B cell (primary cell): ENCODE measurements at regions not wholly inside any gene's neighbourhood (a gene's known extent, or its start where the extent isn't known, plus 50 kb on each side); places are given as distances from the start of the nearest gene placed in this dataset.

Experiments
- ATAC-seq: fragments of 200-7000 bp; cut with Tn5 transposase; one replicate; pipeline ENCODE4 v1.10.0; 2021; ENCODE audit warnings: low read depth, mild to moderate bottlenecking, moderate number of reproducible peaks, moderate library complexity
- CTCF ChIA-PET: fragments of 350-600 bp; sonication (Branson Sonifier 250); formaldehyde crosslinking; loops from one replicate; lab custom pipeline; 2021; ENCODE audit warnings: antibody characterized with exemption, inconsistent platforms; lab: Charles Lee
- POLR2A ChIA-PET: fragments of 350-600 bp; sonication (Branson Sonifier 250); formaldehyde crosslinking; loops from one replicate; lab custom pipeline; 2021; ENCODE audit warnings: antibody characterized with exemption; lab: Charles Lee
- DNase-seq: peaks from one replicate; pipeline ENCODE4 v3.0.0; 2013
- H2AFZ ChIP-seq: 2 replicates; pipeline ENCODE4 v1.6.1; 2012; ENCODE audit warnings: mild to moderate bottlenecking, low read depth, low read length; ENCODE audit not compliant: insufficient read depth, poor library complexity, severe bottlenecking
- H3K27ac ChIP-seq, 2 donors: 1 replicate in 1 of 2; 2 replicates in 1 of 2; pipeline ENCODE4 v1.5.1; 2012 to 2013; ENCODE audit warnings: low read length in 2 of 2, mild to moderate bottlenecking in 2 of 2, moderate library complexity in 1 of 2
- H3K27me3 ChIP-seq, 4 experiments: fragments of 200-600 bp in 1 of 4; sonication (generic) in 1 of 4; replicated peaks in 1 of 4; 1 replicate in 2 of 4; 2 replicates in 2 of 4; pipeline versions ENCODE4 v1.6.1 to v1.7.0; 2013 to 2016; ENCODE audit warnings: low read length in 3 of 4, mild to moderate bottlenecking in 2 of 4, mixed read lengths in 1 of 4, moderate library complexity in 1 of 4; ENCODE audit not compliant: insufficient read depth in 4 of 4, control insufficient read depth in 3 of 4; ENCODE audit errors: control extremely low read depth in 1 of 4
- H3K36me3 ChIP-seq, 2 experiments: replicated peaks in 1 of 2; 1 replicate in 1 of 2; 2 replicates in 1 of 2; pipeline versions ENCODE4 v1.6.1 to v1.7.1; 2013; ENCODE audit warnings: low read length in 1 of 2; ENCODE audit not compliant: insufficient read depth in 2 of 2, control insufficient read depth in 1 of 2; ENCODE audit errors: control extremely low read depth in 1 of 2, extremely low read depth in 1 of 2
- H3K4me1 ChIP-seq, 2 donors: fragments of 200-600 bp in 1 of 2; sonication (generic) in 1 of 2; 1 replicate in 1 of 2; 2 replicates in 1 of 2; pipeline versions ENCODE4 v1.5.1 to v1.6.1; 2013 to 2017; ENCODE audit warnings: low read length in 2 of 2; ENCODE audit not compliant: control insufficient read depth in 2 of 2, insufficient read depth in 2 of 2
- H3K4me2 ChIP-seq: replicated peaks from 2 replicates; pipeline ENCODE3; 2012; ENCODE audit warnings: mild to moderate bottlenecking, low read depth, low read length; ENCODE audit not compliant: poor library complexity, severe bottlenecking
- H3K4me3 ChIP-seq, 5 experiments: fragments of 200-600 bp in 1 of 5; sonication (generic) in 1 of 5; 1 replicate in 3 of 5; 2 replicates in 2 of 5; pipeline versions ENCODE4 v1.5.1 to v1.7.0; 2011 to 2016; ENCODE audit warnings: low read length in 4 of 5, mild to moderate bottlenecking in 4 of 5, low read depth in 2 of 5, control low read depth in 1 of 5, moderate library complexity in 1 of 5; ENCODE audit not compliant: insufficient read depth in 1 of 5; ENCODE audit errors: control extremely low read depth in 1 of 5, extremely low read depth in 1 of 5
- H3K79me2 ChIP-seq: fragments of 200-600 bp; sonication (generic); one replicate; pipeline ENCODE4 v1.6.0; 2016; ENCODE audit warnings: low read length; ENCODE audit not compliant: control insufficient read depth, insufficient read depth
- H3K9ac ChIP-seq: fragments of 200-600 bp; sonication (generic); 2 replicates; pipeline ENCODE4 v1.6.1; 2017; ENCODE audit warnings: mild to moderate bottlenecking, low read length, moderate library complexity
- H3K9me3 ChIP-seq, 3 donors: one replicate each; pipeline versions ENCODE4 v1.6.1 to v1.7.1; 2013; ENCODE audit warnings: low read length in 2 of 3; ENCODE audit not compliant: control insufficient read depth in 2 of 3, insufficient read depth in 1 of 3; ENCODE audit errors: control extremely low read depth in 1 of 3
- H4K20me1 ChIP-seq: 2 replicates; pipeline ENCODE4 v1.6.0; 2012; ENCODE audit warnings: mild to moderate bottlenecking, low read length; ENCODE audit not compliant: insufficient read depth, control insufficient read depth, poor library complexity, severe bottlenecking
- H3K27ac Mint-ChIP-seq: one replicate; pipeline ENCODE4 v1.8.0; 2021; ENCODE audit warnings: mixed read lengths
- H3K27me3 Mint-ChIP-seq: one replicate; pipeline ENCODE4 v1.8.0; 2021; ENCODE audit warnings: mixed read lengths
- H3K4me1 Mint-ChIP-seq: one replicate; pipeline ENCODE4 v1.8.0; 2021; ENCODE audit warnings: mixed read lengths
- H3K4me3 Mint-ChIP-seq: one replicate; pipeline ENCODE4 v1.8.0; 2021; ENCODE audit warnings: mixed read lengths
- H3K9me3 Mint-ChIP-seq: one replicate; pipeline ENCODE4 v1.8.0; 2022; ENCODE audit warnings: mixed read lengths; ENCODE audit not compliant: insufficient read depth
- EZH2 ChIP-seq: IDR thresholded peaks from 2 replicates; pipeline ENCODE4 v1.6.1; 2012; ENCODE audit warnings: borderline replicate concordance, low read depth, mild to moderate bottlenecking, moderate library complexity, low read length; ENCODE audit not compliant: insufficient read depth, poor library complexity, severe bottlenecking
- WGBS: methylation state at CpG from one replicate; pipeline ENCODE4 v1.1.5; 2013; ENCODE audit warnings: missing lambda C conversion rate; ENCODE audit not compliant: insufficient coverage; 5-methylcytosine and 5-hydroxymethylcytosine counted together
- intact Hi-C: fragments of 100-400 bp; cut with micrococcal nuclease; formaldehyde crosslinking; loops from one replicate; pipeline ENCODE4 v1.10.0; 2022
- TF ChIP-seq, protein P1 (sequence below): fragments of 200-600 bp; IDR thresholded peaks from one replicate; pipeline ENCODE4 v1.8.0; 2022; ENCODE audit warnings: antibody characterized with exemption, mild to moderate bottlenecking

DNA sequence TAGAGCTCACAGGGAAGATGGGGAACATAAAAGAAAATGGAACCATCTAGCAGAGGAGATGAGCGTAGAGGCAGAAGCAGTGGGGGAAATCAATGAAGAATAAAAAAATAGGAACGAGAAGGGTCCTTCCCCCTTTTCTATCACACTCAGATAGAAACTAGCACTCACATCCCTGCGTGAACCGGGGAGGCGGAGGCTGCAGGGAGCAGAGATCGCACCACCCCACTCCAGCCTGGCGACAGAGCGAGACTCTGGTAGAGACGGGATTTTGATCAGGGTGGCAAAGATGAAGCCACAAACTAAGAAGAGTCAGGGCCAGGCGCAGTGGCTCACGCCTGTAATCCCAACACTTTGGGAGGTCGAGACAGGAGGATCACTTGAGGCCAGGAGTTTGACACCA lies 64.7 kb upstream of the ECHDC3 start:
- ChIA-PET CTCF (interaction anchor here (0.6 to 1.1 kb wide), 6 partner anchors 8 to 162 kb away, joined by 3 to 6 read pairs (median 4); no protein-coding TSS in a partner anchor), POLR2A (interaction anchor here (0.9 to 1.7 kb wide), 5 partner anchors 8 to 68 kb away, joined by 3 to 13 read pairs (median 6); partner anchors contain the start of gene USP6NL)
- no peaks in the 10 kb centered on the region for H3K9me3 Mint-ChIP-seq
- H3K27ac ChIP-seq: peak overlapping the region; percentile 25 to 35
- H3K4me3 Mint-ChIP-seq: peak overlapping the region; percentile 85
- H3K36me3 ChIP-seq: no peaks in the 10 kb centered on the region
- 50% methylated on average over 6 of the region's 12 CpGs for WGBS
- H3K79me2 ChIP-seq: peaks cover 59% of the 10 kb centered on the region
- peak overlapping the region; percentile 68 for H3K4me2 ChIP-seq
- H2AFZ ChIP-seq: peak overlapping the region; percentile 4
- H3K4me1 Mint-ChIP-seq: peaks cover 87% of the 10 kb centered on the region
- peaks cover 94 to 97% of the 10 kb centered on the region in 2 donors for H3K4me1 ChIP-seq
- intact Hi-C loops: no loop called here
- peak overlapping the region; percentile 40 for H3K9ac ChIP-seq
- no peaks in the 10 kb centered on the region for H3K27me3 Mint-ChIP-seq
- DNase-seq (peak; percentile 34), ATAC-seq (peak; percentile 2)
- TF ChIP-seq, protein P1, sequence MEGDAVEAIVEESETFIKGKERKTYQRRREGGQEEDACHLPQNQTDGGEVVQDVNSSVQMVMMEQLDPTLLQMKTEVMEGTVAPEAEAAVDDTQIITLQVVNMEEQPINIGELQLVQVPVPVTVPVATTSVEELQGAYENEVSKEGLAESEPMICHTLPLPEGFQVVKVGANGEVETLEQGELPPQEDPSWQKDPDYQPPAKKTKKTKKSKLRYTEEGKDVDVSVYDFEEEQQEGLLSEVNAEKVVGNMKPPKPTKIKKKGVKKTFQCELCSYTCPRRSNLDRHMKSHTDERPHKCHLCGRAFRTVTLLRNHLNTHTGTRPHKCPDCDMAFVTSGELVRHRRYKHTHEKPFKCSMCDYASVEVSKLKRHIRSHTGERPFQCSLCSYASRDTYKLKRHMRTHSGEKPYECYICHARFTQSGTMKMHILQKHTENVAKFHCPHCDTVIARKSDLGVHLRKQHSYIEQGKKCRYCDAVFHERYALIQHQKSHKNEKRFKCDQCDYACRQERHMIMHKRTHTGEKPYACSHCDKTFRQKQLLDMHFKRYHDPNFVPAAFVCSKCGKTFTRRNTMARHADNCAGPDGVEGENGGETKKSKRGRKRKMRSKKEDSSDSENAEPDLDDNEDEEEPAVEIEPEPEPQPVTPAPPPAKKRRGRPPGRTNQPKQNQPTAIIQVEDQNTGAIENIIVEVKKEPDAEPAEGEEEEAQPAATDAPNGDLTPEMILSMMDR: no peak
- TF ChIP-seq EZH2: no peak
- H3K4me3 ChIP-seq: peak overlapping the region in 2 of 5 experiments; percentile 30 to 33
- no peaks in the 10 kb centered on the region for H4K20me1 ChIP-seq
- H3K9me3 ChIP-seq: peaks cover 0 to 10% (median 1%) of the 10 kb centered on the region in 3 donors
- H3K27ac Mint-ChIP-seq: peak overlapping the region; percentile 92
- no peaks in the 10 kb centered on the region for H3K27me3 ChIP-seq
